ENCODE measurements at regions not wholly inside any gene's neighbourhood (a gene's known extent, or its start where the extent isn't known, plus 50 kb on each side); places are given as distances from the start of the nearest gene placed in this dataset.
A peak's percentile ranks its signal among the peaks of the same experiment; 100 is the strongest.

DNA sequence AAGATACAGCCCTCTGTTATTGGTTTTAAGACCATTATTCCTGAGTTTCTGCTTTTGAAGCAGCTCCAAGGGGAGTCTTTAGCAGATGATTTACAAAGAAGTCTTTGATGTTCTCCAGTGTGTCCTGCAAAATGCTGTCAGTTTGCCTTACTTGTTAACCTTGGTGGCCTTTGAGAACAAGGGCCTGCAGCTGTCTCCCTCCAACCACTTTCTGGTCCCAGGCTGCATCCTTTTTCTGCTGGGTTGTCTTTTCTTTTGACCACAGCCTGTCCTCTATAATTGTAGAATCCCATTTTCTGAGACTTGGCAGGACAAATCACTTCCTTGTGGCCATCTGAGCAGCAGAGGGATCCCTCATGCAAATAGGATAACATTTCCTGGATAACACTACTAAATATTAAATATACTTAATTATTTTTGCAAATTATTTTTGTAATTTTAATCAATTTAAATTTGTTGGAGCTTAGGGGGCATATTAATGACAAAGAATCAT, 281.4 kb downstream of the DMRT2 start:
- H3K4me1 Mint-ChIP-seq (ENCODE audit: low read depth) = no peaks in the 10 kb centered on the region
- no peak overlapping the region for H3K27ac Mint-ChIP-seq

DNA sequence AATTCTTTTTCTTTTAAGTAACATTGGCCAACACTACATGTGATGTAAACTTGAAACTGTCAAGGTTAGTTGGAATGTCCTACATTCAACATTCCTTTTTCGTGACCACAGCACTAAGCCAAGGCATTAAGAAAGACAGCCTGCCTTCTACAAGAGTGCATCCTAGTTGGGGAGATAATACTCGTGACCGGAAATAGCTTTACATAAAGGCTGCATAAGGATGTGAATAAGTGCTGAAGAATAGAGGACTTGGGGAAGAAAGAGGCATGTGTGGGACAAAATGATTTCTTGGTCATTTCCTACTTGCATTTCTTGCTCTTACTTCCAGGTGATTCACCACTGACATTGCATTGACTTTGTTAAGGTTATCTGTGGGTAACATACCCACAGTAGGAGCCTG, 282.0 kb downstream of the DMRT2 start:
- H3K36me3 Mint-ChIP-seq (ENCODE audit: insufficient read depth in 2 of 2) = no peaks in the 10 kb centered on the region
- no peak overlapping the region for H3K4me3 Mint-ChIP-seq
- DNase-seq (no peak), ATAC-seq (replicated peaks in 1 of 2) (no peak)
- no peaks in the 10 kb centered on the region for H3K4me1 Mint-ChIP-seq (ENCODE audit: low read depth)
- no peaks in the 10 kb centered on the region for H3K27me3 Mint-ChIP-seq (ENCODE audit: low read depth)
- H3K27ac Mint-ChIP-seq = no peak overlapping the region
- no peaks in the 10 kb centered on the region for H3K9me3 Mint-ChIP-seq

More for the DNA sequence above, 281.4 kb downstream of the DMRT2 start:
- no peaks in the 10 kb centered on the region for H3K36me3 Mint-ChIP-seq (ENCODE audit: insufficient read depth in 2 of 2)
- DNase-seq (no peak), ATAC-seq (replicated peaks in 1 of 2) (no peak)
- no peak overlapping the region for H3K4me3 Mint-ChIP-seq
- no peaks in the 10 kb centered on the region for H3K9me3 Mint-ChIP-seq
- H3K27me3 Mint-ChIP-seq (ENCODE audit: low read depth) = no peaks in the 10 kb centered on the region

DNA sequence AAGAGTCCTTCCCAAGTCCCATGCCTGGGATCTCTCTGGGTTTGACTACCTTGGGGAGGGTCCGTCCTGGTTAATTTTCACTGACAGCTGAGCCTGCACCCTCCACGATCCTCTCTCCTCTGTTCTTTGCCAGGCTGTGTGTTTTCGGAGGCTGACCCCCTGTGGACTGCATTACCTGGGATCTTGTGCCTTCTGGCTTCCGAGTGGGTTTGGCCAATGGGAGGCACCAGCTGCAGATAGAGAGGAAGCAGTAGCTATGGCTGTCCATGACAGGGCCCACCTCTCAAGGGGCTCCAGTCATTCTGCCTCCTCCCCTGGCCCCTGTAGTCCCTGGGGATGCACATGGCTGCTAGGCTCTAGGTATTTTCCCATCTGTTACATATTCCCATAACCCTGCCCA, 285.0 kb downstream of the DMRT2 start:
- no peak for DNase-seq
- H3K27ac Mint-ChIP-seq = no peak overlapping the region
- H3K27me3 Mint-ChIP-seq (ENCODE audit: low read depth) = no peaks in the 10 kb centered on the region
- no peaks in the 10 kb centered on the region for H3K36me3 Mint-ChIP-seq (ENCODE audit: insufficient read depth in 2 of 2)
- H3K4me1 Mint-ChIP-seq (ENCODE audit: low read depth) = no peaks in the 10 kb centered on the region
- H3K4me3 Mint-ChIP-seq = no peak overlapping the region
- H3K9me3 Mint-ChIP-seq = peaks cover 0 to under 1% of the 10 kb centered on the region in 2 donors
- no peak for ATAC-seq (replicated peaks in 1 of 2)

DNA sequence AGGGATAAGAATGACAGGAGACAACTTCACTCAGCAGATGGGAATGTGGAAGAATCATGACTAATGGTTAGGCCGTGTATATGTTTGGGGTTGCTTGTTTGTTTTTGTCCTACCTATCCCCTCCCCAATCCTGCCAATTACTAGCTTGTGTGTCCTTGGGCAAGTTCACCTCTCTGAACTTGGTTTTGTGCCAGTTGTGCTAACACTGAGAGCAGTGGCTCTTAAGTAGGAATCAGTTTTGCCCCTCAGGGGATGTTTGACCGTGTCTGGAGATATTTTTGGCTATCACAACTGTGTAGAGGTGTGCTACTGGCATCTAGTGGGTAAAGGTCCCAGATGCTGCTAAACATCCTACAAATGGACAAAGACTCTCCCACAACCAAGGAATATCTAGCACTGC, 287.0 kb downstream of the DMRT2 start:
- DNase-seq = no peak
- H3K4me3 Mint-ChIP-seq = no peak overlapping the region
- H3K4me1 Mint-ChIP-seq (ENCODE audit: low read depth) = no peaks in the 10 kb centered on the region

DNA sequence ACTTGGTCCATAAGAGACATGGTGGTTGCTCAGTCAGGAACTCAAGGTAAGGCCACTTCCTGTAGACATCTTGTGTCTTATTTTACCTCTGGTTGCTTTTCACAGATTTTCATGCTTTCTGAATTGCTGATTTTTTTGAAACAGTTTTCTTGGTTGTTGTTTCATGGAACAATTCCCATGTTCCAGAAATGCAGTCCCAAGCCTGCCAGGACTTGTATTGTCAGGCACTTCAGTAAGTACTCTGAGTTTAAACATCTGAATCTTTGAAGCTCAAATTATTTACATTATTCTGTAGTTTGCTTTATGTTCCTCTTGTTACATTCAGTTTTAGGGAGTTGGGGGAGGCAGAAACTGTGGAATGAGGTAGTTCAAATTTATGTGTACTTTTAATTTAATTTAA, 290.2 kb downstream of the DMRT2 start:
- ATAC-seq (replicated peaks in 1 of 2) (no peak), DNase-seq (no peak)
- peaks cover 5% of the 10 kb centered on the region for H3K27me3 Mint-ChIP-seq (ENCODE audit: low read depth)
- H3K4me1 Mint-ChIP-seq (ENCODE audit: low read depth) = no peaks in the 10 kb centered on the region
- no peak overlapping the region for H3K4me3 Mint-ChIP-seq
- H3K27ac Mint-ChIP-seq = no peak overlapping the region
- no peaks in the 10 kb centered on the region for H3K36me3 Mint-ChIP-seq (ENCODE audit: insufficient read depth in 2 of 2)
- H3K9me3 Mint-ChIP-seq = peaks cover 0 to 4% of the 10 kb centered on the region in 2 donors

More for the DNA sequence above, 287.0 kb downstream of the DMRT2 start:
- H3K27me3 Mint-ChIP-seq (ENCODE audit: low read depth) = no peaks in the 10 kb centered on the region
- H3K36me3 Mint-ChIP-seq (ENCODE audit: insufficient read depth in 2 of 2) = no peaks in the 10 kb centered on the region
- no peak overlapping the region for H3K27ac Mint-ChIP-seq
- H3K9me3 Mint-ChIP-seq = peaks cover 0 to 4% of the 10 kb centered on the region in 2 donors
- ATAC-seq (replicated peaks in 1 of 2) = no peak

DNA sequence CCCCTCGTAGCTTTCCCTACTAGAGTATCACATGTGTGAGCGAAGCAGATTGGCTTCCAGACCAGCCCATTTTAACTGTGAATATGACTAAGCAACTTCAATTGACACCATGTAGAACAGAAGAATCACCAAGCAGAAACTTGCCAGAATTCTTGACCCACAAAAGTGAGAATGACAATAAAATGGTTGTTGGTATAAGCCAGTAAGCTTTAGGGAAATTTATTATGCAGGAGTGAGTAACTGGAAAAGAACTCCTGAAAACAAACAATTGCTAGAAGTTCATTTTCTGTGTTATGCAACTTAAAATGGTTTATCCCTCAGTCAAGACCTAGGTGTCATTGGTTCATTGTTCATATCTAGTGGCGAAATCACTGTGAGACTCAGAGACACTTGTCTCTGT, 303.1 kb downstream of the DMRT2 start:
- no peaks in the 10 kb centered on the region for H3K4me1 Mint-ChIP-seq (ENCODE audit: low read depth)
- no peaks in the 10 kb centered on the region for H3K27me3 Mint-ChIP-seq (ENCODE audit: low read depth)
- no peak overlapping the region for H3K4me3 Mint-ChIP-seq
- H3K9me3 Mint-ChIP-seq = peaks cover 0 to 3% of the 10 kb centered on the region in 2 donors
- H3K27ac Mint-ChIP-seq = no peak overlapping the region
- ATAC-seq (replicated peaks in 1 of 2) (no peak), DNase-seq (no peak)
- H3K36me3 Mint-ChIP-seq (ENCODE audit: insufficient read depth in 2 of 2) = no peaks in the 10 kb centered on the region

DNA sequence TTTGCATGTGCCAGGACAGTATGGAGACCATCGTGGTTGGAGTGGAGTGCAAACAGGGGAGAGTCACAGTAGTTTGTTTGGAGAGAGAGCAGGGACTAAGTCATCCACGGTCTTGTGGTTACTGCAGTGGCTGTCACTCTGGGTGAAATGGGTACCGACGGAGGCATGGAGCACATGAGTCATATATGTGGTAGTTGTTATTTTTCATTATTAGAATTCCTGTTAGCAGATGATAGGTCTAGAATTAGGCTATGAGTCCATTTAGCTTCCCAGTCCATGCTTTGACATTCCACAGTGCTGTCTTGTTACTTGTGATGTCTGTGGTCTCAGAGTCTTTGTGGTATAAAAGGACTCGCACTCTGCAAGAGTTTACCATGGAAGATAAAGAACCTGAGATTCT, 303.9 kb downstream of the DMRT2 start:
- ATAC-seq (replicated peaks in 1 of 2) = no peak
- no peaks in the 10 kb centered on the region for H3K4me1 Mint-ChIP-seq (ENCODE audit: low read depth)
- H3K9me3 Mint-ChIP-seq = peaks cover 0 to 3% of the 10 kb centered on the region in 2 donors
- DNase-seq = no peak
- H3K27me3 Mint-ChIP-seq (ENCODE audit: low read depth) = no peaks in the 10 kb centered on the region
- H3K4me3 Mint-ChIP-seq = no peak overlapping the region
- no peaks in the 10 kb centered on the region for H3K36me3 Mint-ChIP-seq (ENCODE audit: insufficient read depth in 2 of 2)
- H3K27ac Mint-ChIP-seq = no peak overlapping the region

DNA sequence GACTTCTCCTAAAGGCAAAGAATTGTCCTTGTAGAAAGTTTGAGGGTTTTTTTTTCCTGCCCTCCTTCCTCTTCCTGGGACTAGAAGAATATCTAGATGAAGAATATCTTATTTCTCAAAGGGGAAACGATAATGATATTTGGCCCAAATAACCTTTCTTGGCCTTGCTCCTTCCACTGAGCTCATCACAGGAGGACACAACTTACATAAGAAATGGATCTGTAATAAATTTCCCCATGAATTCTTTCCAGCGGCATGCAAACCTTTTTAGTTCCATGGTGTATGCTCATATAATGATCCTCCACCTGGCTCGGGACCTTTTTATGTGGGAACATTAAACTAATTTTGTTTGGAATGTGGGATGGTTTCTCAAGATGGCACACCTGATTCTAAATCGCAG, 304.4 kb downstream of the DMRT2 start:
- Mint-ChIP-seq H3K9me3 (peaks cover 0 to 3% of the 10 kb centered on the region in 2 donors), H3K36me3 (ENCODE audit: insufficient read depth in 2 of 2) (no peaks in the 10 kb centered on the region), H3K27me3 (ENCODE audit: low read depth) (no peaks in the 10 kb centered on the region), H3K27ac (no peak overlapping the region), H3K4me3 (no peak overlapping the region), H3K4me1 (ENCODE audit: low read depth) (no peaks in the 10 kb centered on the region)
- DNase-seq (no peak), ATAC-seq (replicated peaks in 1 of 2) (no peak)

DNA sequence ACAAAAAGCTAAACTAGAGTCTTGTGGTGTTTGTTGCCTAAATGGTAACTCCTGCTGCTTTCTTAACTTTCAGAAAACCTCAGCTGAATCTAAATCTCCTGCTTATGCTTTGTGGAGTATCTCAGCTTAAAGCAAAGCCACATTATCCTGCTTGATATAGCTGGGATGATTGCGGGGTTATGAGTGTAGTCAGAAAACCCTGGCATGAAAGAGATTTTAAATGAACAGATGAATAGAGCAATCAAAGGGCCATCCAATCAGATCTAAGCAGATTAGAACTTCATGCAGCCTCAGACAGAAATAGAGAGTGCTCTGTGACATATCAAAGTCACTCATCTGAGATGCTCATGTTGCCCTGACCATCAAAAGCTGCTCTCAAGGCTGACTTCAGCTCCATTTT, 305.5 kb downstream of the DMRT2 start:
- Mint-ChIP-seq H3K27me3 (ENCODE audit: low read depth) (peaks cover 4% of the 10 kb centered on the region), H3K4me1 (ENCODE audit: low read depth) (no peaks in the 10 kb centered on the region), H3K4me3 (no peak overlapping the region), H3K36me3 (ENCODE audit: insufficient read depth in 2 of 2) (no peaks in the 10 kb centered on the region), H3K9me3 (peaks cover 0 to 3% of the 10 kb centered on the region in 2 donors), H3K27ac (no peak overlapping the region)
- DNase-seq (no peak), ATAC-seq (replicated peaks in 1 of 2) (no peak)

DNA sequence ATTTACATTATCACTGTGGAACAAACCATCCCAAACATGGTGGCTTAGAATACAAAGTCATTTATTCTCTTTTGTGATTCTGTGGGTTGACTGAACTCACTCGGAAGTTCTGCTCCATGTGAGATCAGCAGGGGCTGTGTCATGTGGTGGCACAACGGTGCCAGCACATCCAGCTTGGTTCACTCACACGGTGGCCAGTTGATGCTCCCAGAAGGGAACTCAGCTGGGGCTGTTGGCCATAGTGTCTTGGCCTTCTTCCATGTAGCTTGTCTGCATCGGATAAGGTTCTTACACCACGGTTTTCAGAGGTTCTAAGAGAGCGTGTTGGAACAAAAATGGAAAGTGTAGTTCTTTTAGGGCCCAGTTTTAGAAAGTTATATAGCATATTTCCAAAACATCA, 312.7 kb downstream of the DMRT2 start:
- Mint-ChIP-seq H3K4me3 (no peak overlapping the region), H3K27ac (no peak overlapping the region), H3K27me3 (ENCODE audit: low read depth) (peaks cover 5% of the 10 kb centered on the region)

DNA sequence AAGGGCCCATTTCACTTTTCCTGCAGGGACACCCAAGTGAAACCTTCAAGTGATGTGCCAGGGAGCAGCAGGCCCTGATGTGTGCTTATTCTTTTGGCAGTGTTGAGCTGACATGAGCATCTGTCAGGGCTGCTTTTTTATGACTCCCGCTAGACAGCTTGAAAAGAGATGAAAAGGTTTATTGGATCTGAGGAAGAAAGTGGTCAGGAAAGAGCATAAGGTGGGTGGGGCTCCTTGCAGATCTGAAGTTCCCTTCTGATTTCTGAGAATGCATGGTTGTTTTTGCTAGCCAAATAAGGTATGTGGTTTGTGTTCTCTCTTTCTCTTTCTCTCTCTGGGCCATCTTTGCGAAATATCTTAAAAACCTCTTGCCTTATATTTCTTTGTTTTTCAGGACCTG, 316.1 kb downstream of the DMRT2 start:
- Mint-ChIP-seq H3K27ac (peak overlapping the region; percentile 47), H3K9me3 (peaks cover 0 to 1% of the 10 kb centered on the region in 2 donors), H3K27me3 (ENCODE audit: low read depth) (no peaks in the 10 kb centered on the region), H3K36me3 (ENCODE audit: insufficient read depth in 2 of 2) (no peaks in the 10 kb centered on the region), H3K4me1 (ENCODE audit: low read depth) (no peaks in the 10 kb centered on the region), H3K4me3 (peak overlapping the region; percentile 13 to 46)
- ATAC-seq (replicated peaks in 1 of 2) (peak; percentile 34 to 42), DNase-seq (peak in 1 of 2 donors; percentile 0)

More for the DNA sequence above, 312.7 kb downstream of the DMRT2 start:
- Mint-ChIP-seq H3K4me1 (ENCODE audit: low read depth) (no peaks in the 10 kb centered on the region), H3K36me3 (ENCODE audit: insufficient read depth in 2 of 2) (no peaks in the 10 kb centered on the region), H3K9me3 (peaks cover 0 to 1% of the 10 kb centered on the region in 2 donors)
- ATAC-seq (replicated peaks in 1 of 2) (no peak), DNase-seq (no peak)

DNA sequence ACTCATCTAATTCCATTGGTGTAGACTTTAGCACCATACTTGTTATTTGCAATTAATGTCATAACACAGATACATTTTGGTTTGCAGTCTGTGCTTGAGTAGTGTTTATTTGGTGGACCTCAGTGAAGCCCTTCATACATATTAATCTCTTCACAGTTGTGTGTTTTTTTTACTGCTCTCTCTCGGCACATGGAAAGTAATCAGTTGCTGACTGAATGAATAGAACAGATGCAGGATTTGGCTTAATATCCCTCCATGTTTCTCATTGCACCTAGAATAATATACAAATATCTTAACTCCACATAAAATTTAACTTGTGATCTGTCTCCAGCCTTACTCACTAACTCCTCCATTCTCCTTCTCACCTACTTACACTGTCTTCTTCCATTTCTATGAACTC, 319.1 kb downstream of the DMRT2 start:
- DNase-seq = no peak
- Mint-ChIP-seq H3K4me3 (no peak overlapping the region), H3K27me3 (ENCODE audit: low read depth) (no peaks in the 10 kb centered on the region), H3K27ac (no peak overlapping the region), H3K36me3 (ENCODE audit: insufficient read depth in 2 of 2) (no peaks in the 10 kb centered on the region), H3K9me3 (no peaks in the 10 kb centered on the region), H3K4me1 (ENCODE audit: low read depth) (no peaks in the 10 kb centered on the region)
- ATAC-seq (replicated peaks in 1 of 2) = no peak

DNA sequence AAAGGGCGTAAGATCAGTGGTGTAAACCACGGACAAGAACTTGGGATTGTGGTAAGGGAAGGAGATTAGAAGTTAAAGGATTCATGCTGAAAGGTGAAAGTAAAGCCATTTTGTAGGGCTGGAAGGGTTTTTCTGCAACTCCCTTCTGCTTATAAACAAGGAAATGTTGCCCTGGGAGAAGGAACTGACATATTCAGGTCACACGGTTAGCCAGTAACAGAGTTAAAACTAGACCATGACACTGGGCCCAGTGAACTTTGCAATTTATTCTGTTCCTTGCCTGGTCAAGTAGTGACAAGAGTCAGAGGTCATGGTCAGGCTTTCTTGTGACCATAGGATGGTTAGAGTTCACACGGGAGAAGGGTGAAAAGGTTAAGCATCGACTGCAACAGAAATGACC, 323.3 kb downstream of the DMRT2 start:
- H3K36me3 Mint-ChIP-seq (ENCODE audit: insufficient read depth in 2 of 2) = no peaks in the 10 kb centered on the region
- ATAC-seq (replicated peaks in 1 of 2) (no peak), DNase-seq (no peak)
- no peaks in the 10 kb centered on the region for H3K9me3 Mint-ChIP-seq
- H3K4me1 Mint-ChIP-seq (ENCODE audit: low read depth) = no peaks in the 10 kb centered on the region
- H3K4me3 Mint-ChIP-seq = no peak overlapping the region
- no peak overlapping the region for H3K27ac Mint-ChIP-seq
- no peaks in the 10 kb centered on the region for H3K27me3 Mint-ChIP-seq (ENCODE audit: low read depth)

DNA sequence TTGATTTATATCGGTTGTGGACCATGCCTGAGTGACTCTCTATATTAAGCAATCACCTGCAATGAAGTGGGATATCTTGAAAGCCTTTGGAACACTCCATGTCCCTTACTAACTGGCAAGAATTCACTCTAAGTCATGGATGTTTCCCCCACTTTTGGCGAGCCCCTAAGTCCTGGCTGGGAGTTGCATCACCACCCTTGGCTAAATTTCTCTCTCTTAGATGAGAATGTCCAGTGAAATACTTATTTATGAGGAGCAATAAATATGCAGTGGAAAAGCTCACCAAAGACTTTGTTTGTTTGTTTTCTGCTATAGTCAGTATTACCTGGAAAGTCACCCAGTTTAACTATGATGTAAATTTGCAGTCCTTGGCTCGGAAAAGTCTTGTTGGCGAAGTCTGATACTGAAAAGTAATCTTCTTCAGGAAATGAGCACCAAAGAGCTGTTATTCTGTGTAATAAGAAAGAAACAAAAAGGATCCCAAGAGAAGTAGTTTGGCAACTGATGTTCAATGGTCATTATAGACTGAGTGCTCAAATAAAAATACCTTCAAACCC, 333.8 kb downstream of the DMRT2 start:
- H3K9me3 Mint-ChIP-seq = peaks cover 0 to 2% of the 10 kb centered on the region in 2 donors
- H3K4me1 Mint-ChIP-seq (ENCODE audit: low read depth) = no peaks in the 10 kb centered on the region
- ATAC-seq (replicated peaks in 1 of 2) = no peak
- DNase-seq = no peak
- H3K27ac Mint-ChIP-seq = no peak overlapping the region
- no peaks in the 10 kb centered on the region for H3K27me3 Mint-ChIP-seq (ENCODE audit: low read depth)
- no peak overlapping the region for H3K4me3 Mint-ChIP-seq
- no peaks in the 10 kb centered on the region for H3K36me3 Mint-ChIP-seq (ENCODE audit: insufficient read depth in 2 of 2)

Data from activated T-cell treated with anti-CD3 and anti-CD28 coated beads, Interleukin-2, amount 50 U/mL, for 72 hours (primary cell).